ENCODE measurements at regions not wholly inside any gene's neighbourhood (a gene's known extent, or its start where the extent isn't known, plus 50 kb on each side); places are given as distances from the start of the nearest gene placed in this dataset.

DNA sequence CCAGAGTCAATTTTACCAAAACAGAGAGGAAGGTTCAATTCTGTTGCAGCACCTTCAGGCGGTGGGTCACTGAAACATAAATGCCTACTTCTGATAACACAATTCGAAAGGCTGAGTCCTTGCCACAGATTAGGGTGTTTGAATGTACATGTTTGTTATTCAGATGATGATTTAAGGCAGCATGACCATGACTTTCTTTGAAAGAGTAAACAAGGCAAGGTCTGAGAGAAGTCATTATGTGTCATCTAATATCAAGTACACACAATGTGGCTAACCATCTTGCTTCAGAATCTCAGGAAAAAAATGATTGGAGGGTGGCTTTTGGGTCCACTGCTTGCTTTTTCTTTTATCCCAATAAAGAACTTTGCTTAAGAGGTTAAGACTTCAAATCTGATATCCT is 457.5 kb downstream of the TAF11L14 start:
- TF ChIP-seq, protein P1, sequence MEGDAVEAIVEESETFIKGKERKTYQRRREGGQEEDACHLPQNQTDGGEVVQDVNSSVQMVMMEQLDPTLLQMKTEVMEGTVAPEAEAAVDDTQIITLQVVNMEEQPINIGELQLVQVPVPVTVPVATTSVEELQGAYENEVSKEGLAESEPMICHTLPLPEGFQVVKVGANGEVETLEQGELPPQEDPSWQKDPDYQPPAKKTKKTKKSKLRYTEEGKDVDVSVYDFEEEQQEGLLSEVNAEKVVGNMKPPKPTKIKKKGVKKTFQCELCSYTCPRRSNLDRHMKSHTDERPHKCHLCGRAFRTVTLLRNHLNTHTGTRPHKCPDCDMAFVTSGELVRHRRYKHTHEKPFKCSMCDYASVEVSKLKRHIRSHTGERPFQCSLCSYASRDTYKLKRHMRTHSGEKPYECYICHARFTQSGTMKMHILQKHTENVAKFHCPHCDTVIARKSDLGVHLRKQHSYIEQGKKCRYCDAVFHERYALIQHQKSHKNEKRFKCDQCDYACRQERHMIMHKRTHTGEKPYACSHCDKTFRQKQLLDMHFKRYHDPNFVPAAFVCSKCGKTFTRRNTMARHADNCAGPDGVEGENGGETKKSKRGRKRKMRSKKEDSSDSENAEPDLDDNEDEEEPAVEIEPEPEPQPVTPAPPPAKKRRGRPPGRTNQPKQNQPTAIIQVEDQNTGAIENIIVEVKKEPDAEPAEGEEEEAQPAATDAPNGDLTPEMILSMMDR (IDR thresholded peaks at IDR 0.05; ENCODE audit: low read depth, low read length, poor library complexity, severe bottlenecking), result no peak
- no peak for TF ChIP-seq EZH2phosphoT487 (IDR thresholded peaks at IDR 0.05; ENCODE audit: borderline replicate concordance, low read length)
